Ectodermal cell (in vitro differentiated cells): ENCODE measurements at regions not wholly inside any gene's neighbourhood (a gene's known extent, or its start where the extent isn't known, plus 50 kb on each side); places are given as distances from the start of the nearest gene placed in this dataset.

ENCODE experiments used
- H3K27ac ChIP-seq: 2 replicates; pipeline ENCODE4 v1.7.0; 2013; ENCODE audit warnings: mild to moderate bottlenecking, low read depth, low read length; ENCODE audit not compliant: insufficient read depth, poor library complexity, severe bottlenecking
- H3K27me3 ChIP-seq: 2 replicates; pipeline ENCODE4 v1.7.0; 2013; ENCODE audit warnings: mild to moderate bottlenecking, low read length; ENCODE audit not compliant: insufficient read depth, control insufficient read depth, poor library complexity, severe bottlenecking
- H3K36me3 ChIP-seq: one replicate; pipeline ENCODE4 v1.7.0; 2013; ENCODE audit warnings: low read length; ENCODE audit not compliant: control insufficient read depth, insufficient read depth
- H3K4me1 ChIP-seq: one replicate; pipeline ENCODE4 v1.7.0; 2013; ENCODE audit warnings: low read length; ENCODE audit not compliant: control insufficient read depth, insufficient read depth
- H3K4me3 ChIP-seq: 2 replicates; pipeline ENCODE4 v1.7.0; 2013; ENCODE audit warnings: low read depth, low read length, control low read depth; ENCODE audit not compliant: insufficient read depth
- H3K9me3 ChIP-seq: 2 replicates; pipeline ENCODE4 v1.7.0; 2013; ENCODE audit warnings: mild to moderate bottlenecking, low read length, moderate library complexity; ENCODE audit not compliant: control insufficient read depth
- WGBS, 2 experiments: methylation state at CpG; one replicate each; pipeline ENCODE4 v1.1.7; 2013; ENCODE audit warnings: missing lambda C conversion rate in 2 of 2; 5-methylcytosine and 5-hydroxymethylcytosine counted together

GRCh38 chr1:214198571-214198970 is 82.4 kb upstream of the SMYD2 start:
- 92 to 93% methylated on average over 1 of the region's 1 CpG for WGBS, 2 experiments
- H3K4me1 ChIP-seq: peaks cover 8% of the 10 kb centered on the region
- H3K9me3 ChIP-seq: no peaks in the 10 kb centered on the region
- no peak overlapping the region for H3K4me3 ChIP-seq
- H3K27ac ChIP-seq: no peak overlapping the region
- no peaks in the 10 kb centered on the region for H3K27me3 ChIP-seq
- no peaks in the 10 kb centered on the region for H3K36me3 ChIP-seq

- H3K27ac ChIP-seq: no peak overlapping the region
- H3K4me3 ChIP-seq: no peak overlapping the region
- no peaks in the 10 kb centered on the region for H3K27me3 ChIP-seq
- H3K36me3 ChIP-seq: no peaks in the 10 kb centered on the region
- H3K9me3 ChIP-seq: no peaks in the 10 kb centered on the region
- peaks cover 4% of the 10 kb centered on the region for H3K4me1 ChIP-seq
- 87 to 94% methylated on average over 2 of the region's 2 CpGs for WGBS, 2 experiments
Measured at GRCh38 chr1:214199585-214199984, 81.4 kb upstream of the SMYD2 start.

DNA sequence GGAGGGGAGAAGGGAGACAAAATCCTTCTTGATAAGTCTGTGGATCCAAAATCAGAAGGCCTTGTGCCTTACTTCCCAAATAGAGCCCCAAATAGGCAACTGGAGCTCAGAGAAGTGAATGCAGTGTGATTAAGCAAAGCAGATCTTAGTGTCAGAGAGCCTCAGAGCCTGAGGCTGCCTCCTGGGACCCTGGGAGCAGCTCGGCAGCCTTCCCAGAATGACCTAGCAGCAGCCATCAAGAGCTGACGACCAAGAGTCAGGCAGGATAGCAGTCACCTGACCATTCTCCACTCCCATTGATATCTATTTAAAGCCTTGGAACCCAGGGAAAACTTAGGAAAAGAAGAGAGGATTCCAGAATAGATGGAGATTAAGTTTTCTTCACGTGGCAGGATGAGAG is 78.0 kb upstream of the SMYD2 start:
- Histone ChIP-seq H3K27ac (no peak overlapping the region), H3K4me3 (no peak overlapping the region), H3K4me1 (peaks cover 24% of the 10 kb centered on the region), H3K36me3 (no peaks in the 10 kb centered on the region), H3K27me3 (no peaks in the 10 kb centered on the region), H3K9me3 (no peaks in the 10 kb centered on the region)
- 80 to 92% methylated on average over 2 to 3 of the region's 3 CpGs for WGBS, 2 experiments

DNA sequence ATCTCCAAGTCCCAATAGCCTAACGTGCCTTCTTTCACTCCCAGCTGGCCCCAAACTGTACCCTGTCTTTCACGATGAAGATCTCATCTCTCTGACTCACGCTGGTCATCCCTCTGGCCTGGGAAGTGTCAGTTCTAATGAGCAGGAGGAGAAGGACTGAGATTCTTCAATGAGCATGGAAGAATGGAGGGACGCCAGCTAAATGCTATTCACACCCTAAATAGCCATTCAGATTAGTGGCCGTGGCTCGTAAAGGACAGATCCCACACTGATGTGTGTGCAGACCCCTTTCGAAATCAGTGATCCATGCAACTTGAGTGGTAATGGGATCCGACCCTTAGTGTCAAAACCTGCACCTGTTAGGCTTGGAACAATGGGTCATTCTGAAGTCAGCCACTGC is 75.9 kb upstream of the SMYD2 start:
- H3K4me1 ChIP-seq: peaks cover 40% of the 10 kb centered on the region
- H3K27me3 ChIP-seq: no peaks in the 10 kb centered on the region
- no peaks in the 10 kb centered on the region for H3K36me3 ChIP-seq
- H3K9me3 ChIP-seq: no peaks in the 10 kb centered on the region
- no peak overlapping the region for H3K4me3 ChIP-seq
- H3K27ac ChIP-seq: peak overlapping the region; percentile 58
- 51 to 53% methylated on average over 8 of the region's 8 CpGs for WGBS, 2 experiments

GRCh38 chr1:214208460-214208859 is 72.5 kb upstream of the SMYD2 start:
- WGBS, 2 experiments: 78 to 81% methylated on average over 14 of the region's 14 CpGs
- Histone ChIP-seq H3K4me1 (peaks cover 40% of the 10 kb centered on the region), H3K4me3 (no peak overlapping the region), H3K9me3 (no peaks in the 10 kb centered on the region), H3K36me3 (no peaks in the 10 kb centered on the region), H3K27ac (peak overlapping the region; percentile 46), H3K27me3 (no peaks in the 10 kb centered on the region)

DNA sequence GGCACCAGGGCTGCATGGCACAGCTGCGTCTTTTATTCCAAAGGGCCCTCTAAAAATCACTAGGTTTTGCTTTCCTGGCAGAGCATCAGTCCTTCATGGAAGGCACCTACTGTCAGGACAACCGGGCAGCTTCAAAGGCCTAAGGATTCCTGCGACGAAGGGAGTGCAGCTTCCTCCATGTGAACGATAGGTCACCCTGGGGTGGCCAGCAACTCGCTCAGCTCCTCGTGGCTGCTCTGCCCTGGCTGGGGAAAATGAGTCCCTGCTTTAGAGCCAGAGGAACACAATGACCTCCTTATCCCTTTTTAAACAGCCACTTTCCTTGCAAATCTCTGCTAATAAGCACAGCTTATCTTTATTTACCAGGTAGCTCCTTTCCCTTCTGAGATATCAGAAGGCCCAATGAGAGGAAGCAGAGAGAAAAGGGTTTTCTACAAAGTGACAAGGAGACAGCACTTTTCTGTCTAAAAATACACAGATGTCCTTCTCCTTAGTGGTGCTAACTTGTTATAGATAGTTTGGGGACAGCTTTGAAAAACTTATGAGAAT is 71.6 kb upstream of the SMYD2 start:
- WGBS, 2 experiments: 84% methylated on average over 7 of the region's 7 CpGs
- H3K36me3 ChIP-seq: no peaks in the 10 kb centered on the region

GRCh38 chr1:214213136-214213535 is 67.8 kb upstream of the SMYD2 start:
- 89 to 91% methylated on average over 4 of the region's 4 CpGs for WGBS, 2 experiments
- H3K27me3 ChIP-seq: no peaks in the 10 kb centered on the region

More for the DNA sequence above, 71.6 kb upstream of the SMYD2 start:
- Histone ChIP-seq H3K27ac (no peak overlapping the region), H3K4me3 (no peak overlapping the region), H3K9me3 (no peaks in the 10 kb centered on the region), H3K27me3 (no peaks in the 10 kb centered on the region), H3K4me1 (peaks cover 40% of the 10 kb centered on the region)

GRCh38 chr1:214214851-214215250 is 66.1 kb upstream of the SMYD2 start:
- no peak overlapping the region for H3K27ac ChIP-seq
- H3K27me3 ChIP-seq: no peaks in the 10 kb centered on the region
- H3K4me3 ChIP-seq: no peak overlapping the region
- no peaks in the 10 kb centered on the region for H3K36me3 ChIP-seq
- H3K4me1 ChIP-seq: peaks cover 6% of the 10 kb centered on the region
- no peaks in the 10 kb centered on the region for H3K9me3 ChIP-seq
- WGBS, 2 experiments: 86% methylated on average over 1 of the region's 1 CpG; no CpG with 5 or more reads in 1 of the 2 experiments

More at GRCh38 chr1:214213136-214213535, 67.8 kb upstream of the SMYD2 start:
- H3K9me3 ChIP-seq: no peaks in the 10 kb centered on the region
- H3K4me3 ChIP-seq: no peak overlapping the region
- no peak overlapping the region for H3K27ac ChIP-seq
- H3K36me3 ChIP-seq: no peaks in the 10 kb centered on the region
- H3K4me1 ChIP-seq: peaks cover 20% of the 10 kb centered on the region

- 90 to 94% methylated on average over 3 of the region's 3 CpGs for WGBS, 2 experiments
- H3K9me3 ChIP-seq: no peaks in the 10 kb centered on the region
- H3K27ac ChIP-seq: no peak overlapping the region
- H3K36me3 ChIP-seq: no peaks in the 10 kb centered on the region
- H3K4me1 ChIP-seq: peaks cover 6% of the 10 kb centered on the region
- H3K4me3 ChIP-seq: no peak overlapping the region
- no peaks in the 10 kb centered on the region for H3K27me3 ChIP-seq
Measured at GRCh38 chr1:214215583-214215982, 65.4 kb upstream of the SMYD2 start.

GRCh38 chr1:214216021-214216420 is 64.9 kb upstream of the SMYD2 start:
- Histone ChIP-seq H3K27ac (no peak overlapping the region), H3K4me1 (peaks cover 6% of the 10 kb centered on the region), H3K27me3 (no peaks in the 10 kb centered on the region), H3K4me3 (no peak overlapping the region), H3K36me3 (no peaks in the 10 kb centered on the region), H3K9me3 (no peaks in the 10 kb centered on the region)
- WGBS, 2 experiments: 86 to 93% methylated on average over 1 of the region's 1 CpG

DNA sequence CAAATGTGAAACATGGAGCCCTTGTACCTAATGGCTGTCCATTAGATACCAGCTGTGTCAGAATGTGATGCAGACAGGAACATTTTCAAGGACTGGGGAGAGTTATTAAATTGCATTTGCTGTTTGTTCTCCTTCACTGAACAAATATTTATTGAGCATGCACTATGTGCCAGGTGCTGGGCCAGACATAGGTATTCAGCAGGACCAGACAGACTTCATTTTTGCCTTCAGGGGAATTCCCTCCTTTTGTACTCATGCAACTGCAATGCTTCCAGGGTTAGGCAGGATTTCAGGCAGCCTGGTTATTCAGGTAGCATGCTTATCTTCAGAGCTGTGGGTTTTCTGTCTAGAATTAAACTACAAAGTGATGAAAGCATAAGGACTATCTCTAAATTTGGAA is 64.2 kb upstream of the SMYD2 start:
- H3K27ac ChIP-seq: no peak overlapping the region
- H3K36me3 ChIP-seq: no peaks in the 10 kb centered on the region
- H3K4me1 ChIP-seq: peaks cover 6% of the 10 kb centered on the region
- no peaks in the 10 kb centered on the region for H3K27me3 ChIP-seq
- no peak overlapping the region for H3K4me3 ChIP-seq
- H3K9me3 ChIP-seq: no peaks in the 10 kb centered on the region
